ENCODE measurements at regions not wholly inside any gene's neighbourhood (a gene's known extent, or its start where the extent isn't known, plus 50 kb on each side); places are given as distances from the start of the nearest gene placed in this dataset.

GRCh38 chr1:4527819-4528218 lies 126.6 kb upstream of the AJAP1 start:
- TF ChIP-seq CTCF (conservative IDR thresholded peaks at IDR 0.05; ENCODE audit: low read depth, low read length) (no peak), RFX5 (IDR thresholded peaks at IDR 0.05; ENCODE audit: low read depth, low read length) (no peak), POLR2A (IDR thresholded peaks at IDR 0.05; ENCODE audit: low read depth, low read length) (no peak), MAZ (IDR thresholded peaks at IDR 0.05; ENCODE audit: borderline replicate concordance, low read depth, low read length) (no peak), MAFK (IDR thresholded peaks at IDR 0.05; ENCODE audit: low read depth, low read length) (no peak), RAD21 (IDR thresholded peaks at IDR 0.05; ENCODE audit: low read length) (no peak), CEBPB (IDR thresholded peaks at IDR 0.05; ENCODE audit: low read depth, low read length) (no peak), MXI1 (IDR thresholded peaks at IDR 0.05; ENCODE audit: borderline replicate concordance, low read depth, low read length) (no peak), FOS (IDR thresholded peaks at IDR 0.05; ENCODE audit: low read depth, low read length) (no peak), USF2 (IDR thresholded peaks at IDR 0.05; ENCODE audit: low read depth, low read length) (no peak), BHLHE40 (IDR thresholded peaks at IDR 0.05; ENCODE audit: low read depth, low read length) (no peak), ELK1 (IDR thresholded peaks at IDR 0.05; ENCODE audit: borderline replicate concordance, low read depth, low read length) (no peak), RCOR1 (IDR thresholded peaks at IDR 0.05; ENCODE audit: insufficient replicate concordance, low read length) (no peak)
